Body of pancreas (tissue), 4 donors: ENCODE measurements at regions not wholly inside any gene's neighbourhood (a gene's known extent, or its start where the extent isn't known, plus 50 kb on each side); places are given as distances from the start of the nearest gene placed in this dataset.

Experiments used
- ATAC-seq: fragments of 150-250 bp; one replicate; pipeline ENCODE4 v1.9.1; 2016
- DNase-seq, 4 donors: peaks; one replicate each; pipeline ENCODE4 v3.0.0-alpha.2; 2019
- H3K27ac ChIP-seq, 4 donors: fragments of 200-600 bp; sonication (generic); 1 replicate in 3 of 4; 2 replicates in 1 of 4; pipeline versions ENCODE4 v1.5.1 to v1.6.1; 2016 to 2019; ENCODE audit warnings: mild to moderate bottlenecking in 1 of 4, mixed read lengths in 1 of 4, moderate library complexity in 1 of 4
- H3K27me3 ChIP-seq, 2 donors: fragments of 200-600 bp; sonication (generic); one replicate each; pipeline ENCODE4 v1.6.0; 2016; ENCODE audit warnings: mild to moderate bottlenecking in 1 of 2
- H3K36me3 ChIP-seq, 2 donors: fragments of 200-600 bp; sonication (generic); replicated peaks in 1 of 2; 2 replicates each; pipeline ENCODE4 v1.5.1; 2016; ENCODE audit warnings: low read depth in 2 of 2; ENCODE audit not compliant: insufficient read depth in 1 of 2
- H3K4me1 ChIP-seq: fragments of 200-600 bp; sonication (generic); one replicate; pipeline ENCODE4 v1.6.0; 2016
- H3K4me3 ChIP-seq, 2 donors: fragments of 200-600 bp; sonication (generic); 1 replicate in 1 of 2; 2 replicates in 1 of 2; pipeline ENCODE4 v1.5.1; 2016 to 2019
- H3K9me3 ChIP-seq, 3 donors: fragments of 200-600 bp; sonication (generic); 1 replicate in 2 of 3; 2 replicates in 1 of 3; pipeline ENCODE4 v1.5.1; 2016
- CTCF ChIP-seq, 7 experiments: fragments of 450-650 bp in 4 of 7; fragments of 200-600 bp in 3 of 7; sonication (generic) in 3 of 7; IDR thresholded peaks; one replicate each; pipeline ENCODE4 v1.5.1; 2016 to 2019; ENCODE audit warnings: antibody characterized with exemption in 7 of 7
- POLR2A ChIP-seq, 3 donors: fragments of 450-650 bp; IDR thresholded peaks; one replicate each; pipeline ENCODE4 v1.6.1; 2016; ENCODE audit warnings: antibody characterized with exemption in 3 of 3, mild to moderate bottlenecking in 2 of 3
- WGBS, 2 donors: methylation state at CpG; one replicate each; pipeline ENCODE4 v1.1.5; 2017; 5-methylcytosine and 5-hydroxymethylcytosine counted together
- intact Hi-C: fragments of 100-400 bp; cut with DNase I; formaldehyde crosslinking; loops from one replicate; pipeline ENCODE4 v1.15.1; 2023

DNA sequence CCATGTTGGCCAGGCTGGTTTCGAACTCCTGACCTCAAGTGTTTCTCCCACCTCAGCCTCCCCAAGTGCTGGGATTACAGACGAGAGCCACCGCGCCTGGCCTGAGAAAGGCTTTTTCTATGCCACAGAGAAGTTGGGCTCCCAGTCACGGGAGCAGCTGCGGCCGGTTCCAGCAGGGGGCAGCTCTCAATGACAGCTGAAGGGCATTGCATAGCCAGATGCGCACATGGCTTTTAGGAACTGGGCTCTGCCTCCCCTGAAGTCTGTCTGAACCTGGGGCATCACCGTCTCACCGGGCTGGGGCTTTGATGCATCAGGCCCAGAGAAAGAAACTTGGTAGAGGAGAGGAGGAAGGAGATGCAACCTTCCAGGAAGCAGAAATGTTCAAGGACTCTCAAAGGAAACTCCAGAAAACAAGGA lies 84.2 kb upstream of the LAPTM4A start:
- no peaks in the 10 kb centered on the region for H3K9me3 ChIP-seq
- no peaks in the 10 kb centered on the region for H3K36me3 ChIP-seq
- intact Hi-C loops, result no loop called here
- no peak overlapping the region for H3K27ac ChIP-seq
- WGBS, 2 donors, result 10 to 17% methylated on average over 5 to 10 of the region's 10 CpGs
- ATAC-seq (peak; percentile 89), DNase-seq (peak; percentile 73 to 79 (median 76))
- TF ChIP-seq POLR2A (IDR thresholded peaks at IDR 0.05), result no peak
- TF ChIP-seq CTCF (IDR thresholded peaks at IDR 0.05), result peak; percentile 41 to 80 (median 71)
- H3K27me3 ChIP-seq, result no peaks in the 10 kb centered on the region
- no peak overlapping the region for H3K4me3 ChIP-seq
- peaks cover 7% of the 10 kb centered on the region for H3K4me1 ChIP-seq

- Histone ChIP-seq H3K4me1 (peaks cover 16% of the 10 kb centered on the region), H3K27me3 (no peaks in the 10 kb centered on the region), H3K9me3 (no peaks in the 10 kb centered on the region), H3K36me3 (no peaks in the 10 kb centered on the region), H3K4me3 (no peak overlapping the region), H3K27ac (no peak overlapping the region)
- no peak for ATAC-seq
- TF ChIP-seq CTCF (IDR thresholded peaks at IDR 0.05), result no peak
- TF ChIP-seq POLR2A (IDR thresholded peaks at IDR 0.05), result no peak
- 56 to 62% methylated on average over 10 to 12 of the region's 12 CpGs for WGBS, 2 donors
- DNase-seq, result no peak
- intact Hi-C loops, result loop anchor here (5.0 kb wide), 1 partner anchor 94 kb away; the partner anchor contains the start of gene SDC1
Measured at GRCh38 chr2:20132990-20133535, 81.6 kb upstream of the LAPTM4A start.

DNA sequence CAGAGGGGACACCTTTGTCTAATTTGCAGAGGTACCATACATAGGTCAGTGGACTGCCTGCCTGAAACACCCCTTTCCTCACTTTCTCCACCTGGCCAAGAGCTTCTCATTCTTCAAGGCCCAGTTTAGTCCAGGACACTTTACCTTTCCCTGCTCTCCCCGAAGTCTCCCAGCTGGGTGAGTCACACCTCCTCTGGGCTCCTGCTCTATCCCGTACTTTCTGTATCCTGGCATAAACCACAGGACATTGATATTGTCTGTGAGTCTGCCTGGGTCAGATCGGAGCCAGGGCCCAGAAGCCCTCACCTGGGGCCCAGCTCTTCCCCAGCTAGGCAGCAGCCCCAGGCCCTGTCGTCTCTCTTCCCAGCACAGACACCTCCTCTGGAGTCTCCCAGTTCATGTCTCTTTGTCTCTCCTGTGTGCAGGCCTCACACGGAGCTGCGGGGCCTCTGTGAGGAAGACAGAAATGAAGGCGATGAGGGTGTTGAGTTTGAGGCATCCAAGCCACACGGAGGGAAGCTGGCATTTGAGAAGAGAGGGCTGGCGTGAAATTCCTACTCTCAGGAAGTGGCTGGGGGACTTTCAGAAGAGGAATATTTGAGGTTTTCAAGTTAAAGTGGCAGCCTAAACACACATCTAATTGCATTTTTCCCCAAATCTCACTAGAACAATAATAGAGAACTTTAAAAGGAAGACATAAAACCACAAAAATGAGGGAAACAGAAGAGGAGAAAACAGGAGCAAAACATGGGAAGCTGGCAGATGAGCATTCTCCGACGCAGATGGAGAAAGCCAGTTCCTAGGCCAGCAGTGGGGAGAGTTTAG lies 79.6 kb upstream of the LAPTM4A start:
- H3K27ac ChIP-seq, result peak overlapping the region in 3 of 4 donors; percentile 59 to 80 (median 62)

GRCh38 chr2:20130160-20130560 lies 78.7 kb upstream of the LAPTM4A start:
- peaks cover 33% of the 10 kb centered on the region for H3K4me1 ChIP-seq
- DNase-seq (no peak), ATAC-seq (no peak)
- no peaks in the 10 kb centered on the region for H3K9me3 ChIP-seq
- H3K27ac ChIP-seq, result peak overlapping the region; percentile 58 to 80 (median 60)
- no peaks in the 10 kb centered on the region for H3K36me3 ChIP-seq
- 80 to 89% methylated on average over 3 of the region's 3 CpGs for WGBS, 2 donors
- TF ChIP-seq POLR2A (IDR thresholded peaks at IDR 0.05), result no peak
- TF ChIP-seq CTCF (IDR thresholded peaks at IDR 0.05), result no peak
- intact Hi-C loops, result loop anchor here (5.0 kb wide), 1 partner anchor 97 kb away; the partner anchor contains the start of gene SDC1
- no peaks in the 10 kb centered on the region for H3K27me3 ChIP-seq
- H3K4me3 ChIP-seq, result no peak overlapping the region

More for the DNA sequence above, 79.6 kb upstream of the LAPTM4A start:
- no peak for DNase-seq
- no peak for TF ChIP-seq CTCF (IDR thresholded peaks at IDR 0.05)
- TF ChIP-seq POLR2A (IDR thresholded peaks at IDR 0.05), result no peak
- Histone ChIP-seq H3K4me3 (no peak overlapping the region), H3K27me3 (no peaks in the 10 kb centered on the region), H3K9me3 (no peaks in the 10 kb centered on the region), H3K36me3 (no peaks in the 10 kb centered on the region), H3K4me1 (peaks cover 24% of the 10 kb centered on the region)
- 69 to 79% methylated on average over 11 of the region's 11 CpGs for WGBS, 2 donors
- intact Hi-C loops, result loop anchor here (5.0 kb wide), 1 partner anchor 96 kb away; the partner anchor contains the start of gene SDC1
- no peak for ATAC-seq
